SIG-M5 (cell line): ENCODE measurements at regions not wholly inside any gene's neighbourhood (a gene's known extent, or its start where the extent isn't known, plus 50 kb on each side); places are given as distances from the start of the nearest gene placed in this dataset.

Experiments
- DNase-seq: peaks from one replicate; lab custom pipeline; 2025; lab: John Stamatoyannopoulos, UW

DNA sequence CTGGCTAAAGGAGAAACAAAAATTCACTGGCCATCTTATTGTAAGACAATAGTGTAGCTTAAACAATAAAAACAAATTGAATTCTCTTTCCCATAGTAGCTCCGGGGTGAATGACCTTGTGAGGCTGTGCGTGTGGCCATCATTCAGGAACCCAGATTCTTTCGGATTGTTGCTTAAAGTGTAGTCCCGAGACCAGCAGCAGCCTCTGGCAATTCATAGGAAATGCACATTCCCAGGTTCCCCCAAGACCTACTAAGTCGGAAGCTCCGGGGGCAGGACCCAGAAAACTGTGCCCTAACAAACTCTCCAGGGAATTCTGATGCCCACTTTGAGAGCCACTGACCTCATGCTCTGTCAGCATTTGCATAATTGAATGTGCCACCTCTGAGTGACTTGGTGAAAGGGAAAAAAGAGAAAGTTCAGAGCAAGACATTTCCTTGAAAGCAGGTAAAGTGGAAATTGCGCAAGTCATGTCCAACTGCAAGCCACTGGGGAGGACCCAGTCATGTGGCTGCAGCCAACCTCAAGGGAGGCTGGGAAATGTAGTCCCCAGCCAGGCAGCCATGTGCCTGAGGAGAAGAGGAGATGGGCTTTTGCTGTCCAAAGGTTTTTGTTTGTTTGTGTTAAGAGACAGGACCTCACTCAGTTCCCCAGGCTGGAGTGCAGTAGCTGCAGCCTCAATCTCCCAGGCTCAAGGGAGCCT, 50.7 kb upstream of the PNMA8B start:
- no peak for DNase-seq

DNA sequence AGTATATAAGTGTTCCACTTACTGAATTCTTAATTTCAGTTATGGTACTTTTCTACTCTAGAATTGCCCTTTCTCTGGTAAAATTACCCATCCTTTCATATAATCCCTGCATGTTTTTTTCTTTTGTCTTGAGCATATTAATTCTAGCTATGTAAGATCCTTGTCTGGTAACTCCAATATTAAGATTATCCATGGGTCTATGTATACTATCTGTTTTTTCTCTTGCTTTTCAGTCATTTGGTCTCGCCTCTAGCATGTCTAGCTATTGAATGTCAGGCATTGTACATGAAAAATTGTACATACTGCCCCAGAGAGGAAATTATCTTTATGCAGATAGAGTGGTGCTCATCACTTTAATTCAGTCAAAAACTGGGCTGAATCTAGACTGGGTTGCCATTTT, 50.4 kb upstream of the CALM3 start:
- DNase-seq = no peak

DNA sequence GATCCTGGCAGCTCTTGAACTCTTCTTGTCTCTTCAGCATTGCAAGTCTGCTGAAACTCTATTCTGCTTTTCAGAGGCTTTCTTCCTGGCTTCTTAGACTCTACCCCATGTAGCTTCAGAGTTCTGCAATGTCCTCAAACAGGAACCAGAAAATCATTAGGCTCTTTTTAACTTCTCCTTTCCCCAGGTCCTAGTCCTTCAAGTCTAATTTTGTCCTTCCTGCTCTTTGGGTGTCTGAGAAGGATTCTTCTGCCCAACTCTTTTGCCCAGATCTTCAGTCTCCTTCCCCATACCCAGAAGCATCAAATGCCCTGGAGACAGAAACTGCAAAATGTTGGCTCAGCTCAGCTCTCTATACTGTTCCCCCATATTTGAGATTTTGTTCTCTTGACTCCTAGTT, 50.0 kb upstream of the CALM3 start:
- peak; percentile 63 for DNase-seq
